GM19395 (cell line): ENCODE measurements at regions not wholly inside any gene's neighbourhood (a gene's known extent, or its start where the extent isn't known, plus 50 kb on each side); places are given as distances from the start of the nearest gene placed in this dataset.

Experiments used
- ATAC-seq: cut with Tn5 transposase; IDR thresholded peaks from one replicate; pipeline ENCODE4 v1.9.1; 2021; ENCODE audit warnings: mild to moderate bottlenecking, moderate library complexity; ENCODE audit not compliant: unreplicated experiment

- no peak for ATAC-seq
Measured at GRCh38 chr2:37541516-37541915, 129.9 kb downstream of the CDC42EP3 start.

- no peak for ATAC-seq
Measured at GRCh38 chr2:37543999-37544557, 127.4 kb downstream of the CDC42EP3 start.

DNA sequence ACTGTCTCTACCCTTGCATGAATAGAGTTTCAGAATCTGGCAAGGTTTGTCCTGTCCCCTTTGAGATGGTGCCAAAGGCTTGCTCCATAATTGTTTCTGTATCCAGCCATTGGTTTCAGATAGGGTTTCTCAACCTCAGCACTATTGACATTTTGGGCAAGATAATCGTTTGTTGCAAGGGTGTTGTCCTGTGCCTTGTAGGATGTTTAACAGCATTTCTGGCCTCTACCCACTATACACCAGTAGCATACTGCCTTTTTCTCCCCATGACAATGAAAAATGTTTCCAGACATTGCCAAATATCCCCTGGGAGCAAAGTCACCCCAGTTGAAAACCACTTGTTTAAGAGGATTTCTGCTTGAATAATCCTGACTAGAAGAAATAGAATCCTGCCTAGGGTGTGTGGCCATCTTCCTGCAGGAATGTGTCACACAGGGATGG, 126.8 kb downstream of the CDC42EP3 start:
- no peak for ATAC-seq

- peak; percentile 75 for ATAC-seq
Measured at GRCh38 chr2:37549598-37549997, 121.8 kb downstream of the CDC42EP3 start.

- ATAC-seq: peak; percentile 55
Measured at GRCh38 chr2:37550190-37550589, 121.3 kb downstream of the CDC42EP3 start.

GRCh38 chr2:37551783-37552182, 119.7 kb downstream of the CDC42EP3 start:
- ATAC-seq: no peak

- ATAC-seq: no peak
Measured at GRCh38 chr2:37552339-37552738, 119.1 kb downstream of the CDC42EP3 start.

GRCh38 chr2:37553411-37554154, 117.9 kb downstream of the CDC42EP3 start:
- no peak for ATAC-seq

- no peak for ATAC-seq
Measured at GRCh38 chr2:37554155-37554510, 117.3 kb downstream of the CDC42EP3 start.

DNA sequence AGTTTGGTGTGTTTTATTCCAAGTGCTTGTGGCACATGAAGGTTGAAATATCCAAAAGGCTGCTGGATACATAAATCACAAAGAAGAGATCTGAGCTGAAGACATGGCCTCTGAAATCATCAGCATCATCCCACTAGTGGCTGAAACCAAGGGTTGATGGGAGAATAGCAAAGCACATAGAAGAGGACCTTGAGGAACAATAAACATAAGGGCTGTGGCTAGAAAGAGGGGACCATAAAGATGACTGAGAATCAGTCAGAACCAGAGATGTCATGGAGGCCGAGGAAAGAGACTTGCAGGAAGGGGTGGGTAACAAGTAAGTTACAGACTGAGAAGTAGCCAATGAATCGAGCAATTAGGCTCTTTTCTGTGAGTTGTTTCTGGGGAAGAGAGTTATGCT, 116.8 kb downstream of the CDC42EP3 start:
- ATAC-seq: no peak

DNA sequence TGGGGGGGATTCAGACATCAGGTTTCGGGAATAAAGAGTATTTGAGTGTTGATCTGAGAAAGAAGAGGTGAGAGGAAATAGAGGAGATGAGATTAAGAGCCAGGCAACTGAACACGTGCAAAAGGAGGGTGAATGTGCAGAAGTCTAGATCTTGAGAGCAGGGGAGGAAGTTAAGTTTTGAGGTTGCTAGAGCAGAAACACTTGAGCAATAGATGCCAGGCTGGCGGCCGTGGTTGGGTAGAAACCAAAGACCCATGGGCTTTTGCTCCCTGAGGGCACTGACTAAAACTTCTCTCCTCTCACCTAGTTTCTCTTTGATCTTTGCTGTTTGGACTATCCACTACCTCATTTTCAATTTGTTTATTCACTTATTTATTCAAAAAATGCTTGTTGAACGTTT, 116.0 kb downstream of the CDC42EP3 start:
- ATAC-seq: no peak

DNA sequence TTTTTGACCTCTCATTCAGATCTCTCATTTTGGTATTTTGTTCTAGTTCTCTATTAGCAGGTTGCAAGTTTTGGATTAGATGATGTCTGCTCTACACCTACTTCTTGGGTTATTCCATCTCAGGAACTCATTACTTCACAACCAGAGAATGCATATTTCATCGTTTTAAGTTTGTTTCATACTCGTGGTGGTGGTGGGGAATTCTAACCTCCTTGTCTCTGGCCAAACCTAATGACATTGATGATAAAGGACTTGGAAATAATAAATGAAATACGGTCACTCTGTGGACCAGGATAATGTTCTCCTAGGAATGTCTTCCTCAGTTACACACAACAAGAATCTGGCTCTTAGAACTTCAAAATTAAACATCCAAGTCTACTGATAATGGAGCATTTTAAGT, 115.2 kb downstream of the CDC42EP3 start:
- ATAC-seq: no peak

DNA sequence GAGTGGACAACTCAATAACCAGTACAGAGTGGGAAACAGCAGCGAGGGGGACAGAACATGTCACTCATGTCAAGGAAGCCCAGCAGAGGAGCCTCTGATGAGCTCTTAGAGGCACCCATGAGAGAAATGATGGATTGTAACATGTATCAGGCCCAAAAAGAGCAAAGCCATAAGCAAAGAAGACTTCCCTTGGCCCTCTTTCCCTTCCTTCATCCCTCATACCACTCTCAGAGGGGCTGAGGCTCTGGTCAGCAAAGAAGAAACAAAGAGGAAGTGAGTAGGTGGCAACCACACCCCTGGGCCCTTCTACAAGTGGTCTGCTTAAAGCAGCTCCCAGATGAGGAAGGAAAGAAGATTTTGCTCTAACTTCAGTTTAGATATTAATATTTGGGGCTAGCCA, 112.8 kb downstream of the CDC42EP3 start:
- ATAC-seq: peak; percentile 73

- no peak for ATAC-seq
Measured at GRCh38 chr2:37560241-37560848, 111.1 kb downstream of the CDC42EP3 start.

GRCh38 chr2:37560863-37561614, 110.4 kb downstream of the CDC42EP3 start:
- ATAC-seq: no peak

GRCh38 chr2:37561615-37562569, 109.5 kb downstream of the CDC42EP3 start:
- peak; percentile 79 for ATAC-seq

DNA sequence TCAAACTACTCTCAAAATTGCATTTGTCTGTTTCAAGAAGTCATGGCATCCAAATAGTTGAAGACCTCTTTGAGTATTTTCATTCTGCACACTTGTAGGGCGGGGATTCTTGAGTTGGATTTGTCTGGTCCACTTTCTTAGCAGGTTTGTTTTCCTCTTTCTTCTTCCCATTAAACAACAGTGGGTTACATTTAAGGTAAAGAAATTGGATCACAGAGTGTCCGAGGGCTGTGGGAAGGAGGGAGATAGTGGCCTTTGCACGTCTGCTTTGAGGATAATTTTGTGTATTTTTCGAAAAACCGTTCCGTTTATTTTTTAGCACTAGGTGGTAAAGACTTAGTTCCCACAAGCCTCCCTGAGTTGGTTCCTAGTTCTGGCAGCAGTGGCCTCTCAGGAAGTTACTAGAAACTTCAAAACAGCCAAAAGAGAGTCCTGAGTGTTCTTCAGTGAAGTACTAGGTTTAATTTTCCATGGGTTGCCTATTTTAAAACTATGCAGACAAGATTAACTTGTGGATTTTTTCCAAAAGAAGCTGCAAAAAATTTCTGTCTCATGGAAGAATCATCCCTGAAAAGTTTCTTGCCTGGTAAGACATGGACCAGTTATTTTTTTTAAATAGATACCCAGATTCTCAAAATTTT, 107.9 kb downstream of the CDC42EP3 start:
- no peak for ATAC-seq

DNA sequence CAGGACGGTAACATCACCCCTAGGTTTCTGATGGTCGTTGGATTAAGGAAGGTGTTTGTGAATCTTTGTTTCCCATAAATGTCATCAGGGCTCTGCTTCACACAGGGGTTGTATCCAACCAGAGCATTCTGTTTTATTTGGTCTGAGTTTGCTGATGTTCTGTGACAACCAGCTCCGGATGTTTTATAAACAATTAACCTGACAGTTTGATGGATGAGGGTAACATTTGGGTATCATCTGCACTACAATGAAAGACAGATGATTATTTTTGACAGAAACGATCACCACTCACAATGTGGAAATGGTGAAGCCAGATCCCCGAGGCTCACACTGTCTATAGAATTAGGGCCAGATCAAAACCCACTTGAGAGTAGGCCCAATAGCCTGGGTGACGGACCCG, 107.1 kb downstream of the CDC42EP3 start:
- no peak for ATAC-seq

DNA sequence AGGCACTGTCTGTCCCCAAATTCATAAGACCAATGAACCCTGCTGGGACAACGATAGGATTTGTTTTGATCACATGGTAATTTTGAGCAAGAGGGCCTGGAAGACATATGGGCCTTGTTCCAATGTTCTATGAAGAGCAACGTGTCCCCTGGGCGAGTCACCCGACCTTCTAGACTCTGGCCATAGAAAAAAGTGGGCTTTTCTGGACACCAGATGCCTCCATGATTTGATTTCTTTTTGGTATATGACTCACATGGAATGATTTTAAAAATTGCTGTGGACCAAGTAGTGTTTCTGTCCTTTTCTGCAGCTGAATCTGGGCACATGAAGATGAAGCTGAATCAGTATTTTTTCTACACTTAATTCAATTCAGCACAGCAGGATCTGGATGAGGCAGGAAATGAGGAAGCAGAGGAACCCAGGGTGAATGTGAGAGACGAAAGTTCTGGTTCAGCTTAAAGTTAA, 104.9 kb downstream of the CDC42EP3 start:
- ATAC-seq: no peak

DNA sequence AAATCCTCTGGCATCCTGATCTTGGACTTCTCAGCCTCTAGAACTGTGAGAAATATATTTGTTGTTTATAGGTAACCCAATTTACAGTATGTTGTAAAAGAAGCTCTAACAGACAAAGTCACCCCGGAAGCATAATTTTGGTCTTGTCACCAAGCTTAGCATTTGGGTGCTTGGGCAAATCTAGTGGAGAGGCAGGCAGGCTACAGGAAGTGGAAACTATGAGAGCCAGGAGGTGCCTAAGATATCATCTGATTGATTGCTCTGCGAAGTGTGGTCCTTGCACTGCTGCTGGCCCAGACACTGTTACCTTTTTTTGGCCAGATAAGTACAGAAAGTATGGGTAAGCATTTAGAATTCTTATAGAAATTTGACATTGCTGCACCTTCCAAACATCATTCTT, 102.9 kb downstream of the CDC42EP3 start:
- ATAC-seq: no peak
